Karpas-422 (cell line): ENCODE measurements at regions not wholly inside any gene's neighbourhood (a gene's known extent, or its start where the extent isn't known, plus 50 kb on each side); places are given as distances from the start of the nearest gene placed in this dataset.
A peak's percentile ranks its signal among the peaks of the same experiment; 100 is the strongest.

Experiments
- DNase-seq: peaks from one replicate; pipeline ENCODE4 v3.0.0-alpha.2; 2015
- H2AFZ ChIP-seq: fragments of 200-600 bp; sonication (generic); 2 replicates; pipeline ENCODE4 v1.6.1; 2014; ENCODE audit warnings: antibody characterized with exemption, low read length, mixed read lengths
- H3K27ac ChIP-seq: fragments of 200-600 bp; sonication (generic); 2 replicates; pipeline ENCODE4 v1.5.1; 2014; ENCODE audit warnings: mild to moderate bottlenecking, low read length, moderate library complexity
- H3K27me3 ChIP-seq: fragments of 200-600 bp; sonication (generic); 2 replicates; pipeline ENCODE4 v1.6.1; 2014; ENCODE audit warnings: low read length, mixed read lengths
- H3K36me3 ChIP-seq: fragments of 200-600 bp; sonication (generic); 2 replicates; pipeline ENCODE4 v1.6.1; 2014; ENCODE audit warnings: low read length, mixed read lengths; ENCODE audit not compliant: insufficient read depth
- H3K4me1 ChIP-seq: fragments of 200-600 bp; sonication (generic); 2 replicates; pipeline ENCODE4 v1.6.1; 2014; ENCODE audit warnings: mild to moderate bottlenecking, low read length, mixed read lengths
- H3K4me2 ChIP-seq: fragments of 200-600 bp; sonication (generic); 2 replicates; pipeline ENCODE4 v1.6.1; 2014; ENCODE audit warnings: low read length, low read depth, mild to moderate bottlenecking; ENCODE audit not compliant: poor library complexity, severe bottlenecking
- H3K4me3 ChIP-seq: fragments of 200-600 bp; sonication (generic); 2 replicates; pipeline ENCODE4 v1.5.1; 2014; ENCODE audit warnings: mild to moderate bottlenecking, antibody characterized with exemption, low read length, mixed read lengths
- H3K79me2 ChIP-seq: fragments of 200-600 bp; sonication (generic); 2 replicates; pipeline ENCODE4 v1.6.1; 2014; ENCODE audit warnings: mild to moderate bottlenecking, low read length, mixed read lengths
- H3K9ac ChIP-seq: fragments of 200-600 bp; sonication (generic); 2 replicates; pipeline ENCODE4 v1.6.0; 2014; ENCODE audit warnings: low read length
- H3K9me2 ChIP-seq: fragments of 200-600 bp; sonication (generic), shearing (Covaris generic); replicated peaks from 2 replicates; pipeline ENCODE4 v1.6.0; 2014; ENCODE audit warnings: mild to moderate bottlenecking, low read length, moderate library complexity; ENCODE audit not compliant: insufficient read depth
- H3K9me3 ChIP-seq: fragments of 300-700, 200-600 bp; sonication (generic); 2 replicates; pipeline ENCODE4 v1.6.1; 2014; ENCODE audit warnings: low read length, mixed read lengths
- H4K20me1 ChIP-seq: fragments of 200-600 bp; sonication (generic); 2 replicates; pipeline ENCODE4 v1.6.1; 2014; ENCODE audit warnings: mild to moderate bottlenecking, antibody characterized with exemption, low read length, low read depth; ENCODE audit not compliant: insufficient read depth

DNA sequence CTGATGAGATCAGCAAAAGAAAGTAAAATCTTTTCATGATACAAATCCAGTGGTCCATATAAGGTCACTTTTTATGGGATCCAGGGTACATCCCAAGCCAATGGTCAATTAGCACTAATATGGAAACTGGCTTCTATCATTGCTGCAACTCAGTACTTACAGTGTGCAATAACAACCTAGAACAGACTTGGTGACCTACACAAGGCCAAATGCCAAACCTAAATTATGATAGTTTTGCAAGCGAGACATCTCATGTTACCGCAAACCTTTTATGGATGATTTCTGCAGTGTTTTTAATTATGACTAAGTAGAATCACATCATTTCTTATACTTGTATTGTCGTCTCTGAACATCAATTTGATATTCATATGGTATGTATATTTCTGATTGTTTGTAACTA is 583.5 kb upstream of the SEMA3D start:
- Histone ChIP-seq H2AFZ (no peak overlapping the region), H4K20me1 (no peaks in the 10 kb centered on the region), H3K4me1 (no peaks in the 10 kb centered on the region), H3K9ac (no peak overlapping the region), H3K4me2 (no peak overlapping the region), H3K27ac (no peak overlapping the region), H3K9me2 (no peaks in the 10 kb centered on the region), H3K79me2 (no peaks in the 10 kb centered on the region), H3K36me3 (no peaks in the 10 kb centered on the region), H3K27me3 (no peaks in the 10 kb centered on the region), H3K4me3 (no peak overlapping the region), H3K9me3 (peaks cover 8% of the 10 kb centered on the region)
- DNase-seq, result no peak

DNA sequence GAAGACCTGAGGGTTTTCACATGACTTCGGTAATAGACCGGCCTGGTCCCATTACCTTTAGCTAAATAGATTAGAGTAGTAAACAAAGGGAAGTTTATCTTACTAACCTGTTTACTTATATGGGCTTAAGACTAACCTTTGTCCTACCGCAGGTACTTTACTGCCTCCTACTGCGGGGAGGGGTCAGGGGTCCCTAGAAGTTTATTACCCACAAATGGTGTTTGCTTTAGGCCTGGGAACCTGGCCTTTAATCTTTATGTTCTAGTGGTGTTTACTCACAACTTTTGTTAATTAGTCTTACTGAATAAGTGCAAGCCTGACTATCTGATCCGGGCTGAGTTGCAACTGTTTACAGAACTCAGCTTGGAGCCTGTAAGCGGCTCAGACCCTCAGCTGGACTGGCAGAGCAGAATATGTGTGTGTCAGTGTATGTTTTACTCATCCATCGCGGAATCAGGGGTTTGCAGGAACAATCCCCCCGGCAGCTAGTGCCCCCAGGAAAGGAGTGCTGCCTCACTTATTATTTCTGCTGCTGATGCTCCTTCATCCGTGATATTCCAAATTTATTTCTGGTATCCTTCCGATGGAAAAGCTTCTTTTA is 578.9 kb upstream of the SEMA3D start:
- no peaks in the 10 kb centered on the region for H3K27me3 ChIP-seq
- no peaks in the 10 kb centered on the region for H3K4me1 ChIP-seq
- no peak overlapping the region for H3K4me3 ChIP-seq
- DNase-seq, result no peak
- no peak overlapping the region for H3K9ac ChIP-seq
- no peaks in the 10 kb centered on the region for H3K36me3 ChIP-seq
- H3K27ac ChIP-seq, result no peak overlapping the region
- no peaks in the 10 kb centered on the region for H3K79me2 ChIP-seq
- H3K9me2 ChIP-seq, result no peaks in the 10 kb centered on the region
- no peak overlapping the region for H3K4me2 ChIP-seq
- H2AFZ ChIP-seq, result no peak overlapping the region
- no peaks in the 10 kb centered on the region for H4K20me1 ChIP-seq
- peaks cover 6% of the 10 kb centered on the region for H3K9me3 ChIP-seq

GRCh38 chr7:85764034-85764433 is 577.2 kb upstream of the SEMA3D start:
- Histone ChIP-seq H3K27me3 (no peaks in the 10 kb centered on the region), H3K4me3 (no peak overlapping the region), H3K27ac (no peak overlapping the region), H3K79me2 (no peaks in the 10 kb centered on the region), H3K9me3 (peaks cover 3% of the 10 kb centered on the region; the same call in 1 of the 2 replicates), H4K20me1 (no peaks in the 10 kb centered on the region), H2AFZ (no peak overlapping the region), H3K9ac (no peak overlapping the region), H3K4me1 (no peaks in the 10 kb centered on the region), H3K9me2 (no peaks in the 10 kb centered on the region), H3K36me3 (no peaks in the 10 kb centered on the region), H3K4me2 (no peak overlapping the region)
- DNase-seq, result no peak

DNA sequence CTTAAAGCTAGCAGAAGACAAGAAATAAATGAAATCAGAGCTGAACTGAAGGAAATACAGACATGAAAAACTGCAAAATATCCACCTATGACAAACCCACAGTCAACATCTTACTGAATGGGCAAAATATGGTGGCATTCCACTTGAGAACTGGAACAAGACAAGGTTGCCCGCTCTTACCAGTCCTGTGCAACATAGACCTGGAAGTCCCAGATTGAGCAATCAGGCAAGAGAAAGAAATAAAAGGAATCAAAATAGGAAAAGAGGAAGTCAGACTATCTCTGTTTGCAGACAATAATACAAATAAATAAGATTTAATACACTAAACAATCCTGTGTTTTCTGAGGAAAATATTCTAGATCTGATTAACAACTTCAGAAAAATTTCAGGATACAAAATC is 570.5 kb upstream of the SEMA3D start:
- H3K36me3 ChIP-seq, result no peaks in the 10 kb centered on the region
- H3K4me2 ChIP-seq, result no peak overlapping the region

GRCh38 chr7:85750454-85750949 is 563.6 kb upstream of the SEMA3D start:
- no peaks in the 10 kb centered on the region for H3K27me3 ChIP-seq
- no peaks in the 10 kb centered on the region for H4K20me1 ChIP-seq
- no peaks in the 10 kb centered on the region for H3K9me2 ChIP-seq
- H3K4me1 ChIP-seq, result no peaks in the 10 kb centered on the region
- H3K4me3 ChIP-seq, result no peak overlapping the region
- no peaks in the 10 kb centered on the region for H3K79me2 ChIP-seq
- H2AFZ ChIP-seq, result no peak overlapping the region
- H3K9ac ChIP-seq, result no peak overlapping the region
- no peaks in the 10 kb centered on the region for H3K36me3 ChIP-seq
- DNase-seq, result peak; percentile 76
- no peak overlapping the region for H3K4me2 ChIP-seq
- H3K27ac ChIP-seq, result no peak overlapping the region
- H3K9me3 ChIP-seq, result peaks cover 5% of the 10 kb centered on the region

More for the DNA sequence above, 570.5 kb upstream of the SEMA3D start:
- no peak for DNase-seq
- no peaks in the 10 kb centered on the region for H3K9me2 ChIP-seq
- H4K20me1 ChIP-seq, result no peaks in the 10 kb centered on the region
- H3K27ac ChIP-seq, result no peak overlapping the region
- H3K27me3 ChIP-seq, result no peaks in the 10 kb centered on the region
- H3K9ac ChIP-seq, result no peak overlapping the region
- H2AFZ ChIP-seq, result no peak overlapping the region
- no peaks in the 10 kb centered on the region for H3K4me1 ChIP-seq
- no peaks in the 10 kb centered on the region; the same call in 1 of the 2 replicates for H3K9me3 ChIP-seq
- no peaks in the 10 kb centered on the region for H3K79me2 ChIP-seq
- no peak overlapping the region for H3K4me3 ChIP-seq

- no peak overlapping the region for H2AFZ ChIP-seq
- H3K36me3 ChIP-seq, result no peaks in the 10 kb centered on the region
- H3K9me2 ChIP-seq, result no peaks in the 10 kb centered on the region
- H3K27me3 ChIP-seq, result no peaks in the 10 kb centered on the region
- no peaks in the 10 kb centered on the region for H3K4me1 ChIP-seq
- no peak overlapping the region for H3K9ac ChIP-seq
- no peak overlapping the region for H3K4me3 ChIP-seq
- no peak for DNase-seq
- H4K20me1 ChIP-seq, result no peaks in the 10 kb centered on the region
- H3K9me3 ChIP-seq, result peaks cover 8% of the 10 kb centered on the region
- H3K27ac ChIP-seq, result no peak overlapping the region
- no peaks in the 10 kb centered on the region for H3K79me2 ChIP-seq
- H3K4me2 ChIP-seq, result no peak overlapping the region
Observed at GRCh38 chr7:85749696-85750453, 563.0 kb upstream of the SEMA3D start.

- H3K79me2 ChIP-seq, result no peaks in the 10 kb centered on the region
- no peak overlapping the region for H3K9ac ChIP-seq
- no peaks in the 10 kb centered on the region for H4K20me1 ChIP-seq
- H3K27ac ChIP-seq, result no peak overlapping the region
- H3K9me3 ChIP-seq, result peaks cover 14% of the 10 kb centered on the region
- no peak overlapping the region for H3K4me3 ChIP-seq
- H3K36me3 ChIP-seq, result no peaks in the 10 kb centered on the region
- no peak overlapping the region for H2AFZ ChIP-seq
- no peak overlapping the region for H3K4me2 ChIP-seq
- H3K27me3 ChIP-seq, result no peaks in the 10 kb centered on the region
- no peaks in the 10 kb centered on the region for H3K4me1 ChIP-seq
- no peak for DNase-seq
- H3K9me2 ChIP-seq, result no peaks in the 10 kb centered on the region
Observed at GRCh38 chr7:85748861-85749260, 562.0 kb upstream of the SEMA3D start.

DNA sequence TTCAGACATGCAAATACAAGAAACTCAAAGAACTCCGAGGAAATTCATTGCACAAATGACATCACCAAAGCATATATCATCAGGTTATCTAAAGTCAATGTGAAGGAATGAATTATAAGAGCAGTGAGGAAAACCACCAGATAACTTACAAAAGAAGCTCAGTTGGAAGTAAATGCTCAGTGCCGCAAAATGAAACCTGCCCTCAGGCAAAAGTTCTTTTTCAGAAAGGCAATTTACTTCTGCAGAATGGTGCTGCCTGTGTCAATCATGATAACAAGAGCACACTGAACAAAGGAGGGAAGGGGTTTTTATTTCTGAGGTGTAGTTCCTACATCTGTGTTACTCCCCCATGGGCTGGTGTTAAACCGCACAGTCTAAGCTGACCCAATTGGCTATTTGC is 550.6 kb upstream of the SEMA3D start:
- Histone ChIP-seq H4K20me1 (no peaks in the 10 kb centered on the region), H3K4me3 (no peak overlapping the region), H3K9ac (no peak overlapping the region), H3K4me2 (no peak overlapping the region), H3K9me3 (peaks cover 10% of the 10 kb centered on the region; the same call in 1 of the 2 replicates), H3K9me2 (no peaks in the 10 kb centered on the region), H3K27me3 (no peaks in the 10 kb centered on the region), H3K36me3 (no peaks in the 10 kb centered on the region), H3K79me2 (no peaks in the 10 kb centered on the region), H3K4me1 (no peaks in the 10 kb centered on the region), H3K27ac (no peak overlapping the region), H2AFZ (no peak overlapping the region)
- no peak for DNase-seq
